Upper lobe of left lung (tissue), 6 donors: ENCODE measurements at regions not wholly inside any gene's neighbourhood (a gene's known extent, or its start where the extent isn't known, plus 50 kb on each side); places are given as distances from the start of the nearest gene placed in this dataset.

Source experiments
- ATAC-seq, 2 donors: fragments of 200-7000 bp; cut with Tn5 transposase; one replicate each; pipeline ENCODE4 v1.9.1; 2022; ENCODE audit warnings: mild to moderate bottlenecking in 2 of 2, moderate library complexity in 2 of 2; ENCODE audit not compliant: low FRiP score in 2 of 2
- DNase-seq, 2 donors: peaks; one replicate each; pipeline ENCODE4 v3.0.0-alpha.2; 2019 to 2020
- H3K27ac ChIP-seq, 4 donors: fragments of 200-600 bp; sonication (generic); one replicate each; pipeline ENCODE4 v1.5.1; 2016 to 2019
- H3K27me3 ChIP-seq, 4 donors: fragments of 200-600 bp; sonication (generic); one replicate each; pipeline ENCODE4 v1.5.1; 2017 to 2019
- H3K36me3 ChIP-seq, 4 donors: fragments of 200-600 bp; sonication (generic); one replicate each; pipeline ENCODE4 v1.5.1; 2016 to 2019
- H3K4me1 ChIP-seq, 4 donors: fragments of 200-600 bp; sonication (generic); one replicate each; pipeline ENCODE4 v1.5.1; 2018 to 2019
- H3K4me3 ChIP-seq, 4 donors: fragments of 200-600 bp; sonication (generic); one replicate each; pipeline ENCODE4 v1.5.1; 2017 to 2019; ENCODE audit warnings: mild to moderate bottlenecking in 2 of 4, moderate library complexity in 1 of 4
- H3K9me3 ChIP-seq, 4 donors: fragments of 200-600 bp; sonication (generic); one replicate each; pipeline ENCODE4 v1.5.1; 2018 to 2019
- EP300 ChIP-seq, 4 donors: sonication (generic); formaldehyde crosslinking; IDR thresholded peaks; one replicate each; pipeline ENCODE4 v1.5.1; 2017; ENCODE audit warnings: antibody characterized with exemption in 4 of 4, control low read depth in 2 of 4
- POLR2A ChIP-seq, 4 donors: fragments of 450-650 bp; IDR thresholded peaks; one replicate each; pipeline ENCODE4 v1.5.1; 2016 to 2017; ENCODE audit warnings: antibody characterized with exemption in 4 of 4, mild to moderate bottlenecking in 2 of 4
- POLR2AphosphoS5 ChIP-seq, 2 donors: sonication (generic); formaldehyde crosslinking; IDR thresholded peaks; one replicate each; pipeline ENCODE4 v1.5.1; 2017; ENCODE audit warnings: antibody characterized with exemption in 2 of 2
- WGBS, 2 donors: methylation state at CpG; one replicate each; pipeline ENCODE4 v1.1.5; 2017 to 2018; 5-methylcytosine and 5-hydroxymethylcytosine counted together
- TF ChIP-seq, protein P1 (sequence below), 6 experiments: fragments of 450-650 bp in 4 of 6; fragments of 200-600 bp in 2 of 6; sonication (generic) in 2 of 6; IDR thresholded peaks; one replicate each; pipeline ENCODE4 v1.5.1; 2016 to 2019; ENCODE audit warnings: antibody characterized with exemption in 6 of 6
- donor health status: DM: no; HTN: no; CAD: no; lungs with moderate emphysema.
- donor health status: DM: no; HTN: yes; CAD: no; lungs with severe emphysema.

DNA sequence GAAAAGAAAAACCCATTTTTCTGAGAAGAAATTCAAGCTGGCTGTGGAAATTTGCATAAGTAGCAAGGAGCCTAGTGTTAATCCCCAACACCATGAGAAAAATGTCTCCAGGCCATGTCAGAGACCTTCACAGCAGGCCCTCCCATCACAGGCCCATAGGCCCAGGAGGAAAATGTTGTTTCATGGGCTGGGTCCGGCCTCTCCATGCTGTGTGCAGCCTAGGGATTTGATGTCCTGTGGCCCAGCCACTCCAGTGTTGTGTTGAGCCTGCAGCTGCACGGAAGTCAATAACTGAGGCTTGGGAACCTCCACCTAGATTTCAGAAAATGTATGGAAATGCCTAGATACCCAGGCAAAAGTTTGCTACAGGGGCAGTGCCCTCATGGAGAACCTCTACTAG lies 432.2 kb downstream of the IPO8 start:
- WGBS, 2 donors: 62 to 88% methylated on average over 2 of the region's 2 CpGs

DNA sequence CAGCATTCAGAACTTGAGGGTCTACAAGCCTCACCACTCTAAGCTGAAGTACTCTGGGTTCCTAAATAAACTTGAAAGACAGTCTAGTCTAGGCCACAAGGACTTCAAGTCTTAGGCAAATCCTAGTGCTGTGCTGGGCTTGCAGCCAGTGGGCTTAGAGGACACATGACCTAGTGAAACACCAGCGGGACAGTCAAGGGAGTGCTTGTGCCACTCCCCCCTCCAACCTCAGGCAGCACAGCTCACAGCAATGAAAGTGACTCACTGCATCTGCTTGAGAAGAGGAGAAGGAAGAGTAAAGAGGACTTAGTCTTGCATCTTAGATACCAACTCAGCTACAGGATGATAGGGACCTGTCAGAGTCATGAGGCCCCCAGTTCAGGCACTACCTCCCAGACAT lies 438.1 kb downstream of the IPO8 start:
- DNase-seq: no peak
- ATAC-seq: no peak
- no peak overlapping the region for H3K4me3 ChIP-seq
- no peaks in the 10 kb centered on the region for H3K4me1 ChIP-seq
- H3K36me3 ChIP-seq: no peaks in the 10 kb centered on the region
- TF ChIP-seq POLR2A (IDR thresholded peaks at IDR 0.05): no peak
- TF ChIP-seq, protein P1, sequence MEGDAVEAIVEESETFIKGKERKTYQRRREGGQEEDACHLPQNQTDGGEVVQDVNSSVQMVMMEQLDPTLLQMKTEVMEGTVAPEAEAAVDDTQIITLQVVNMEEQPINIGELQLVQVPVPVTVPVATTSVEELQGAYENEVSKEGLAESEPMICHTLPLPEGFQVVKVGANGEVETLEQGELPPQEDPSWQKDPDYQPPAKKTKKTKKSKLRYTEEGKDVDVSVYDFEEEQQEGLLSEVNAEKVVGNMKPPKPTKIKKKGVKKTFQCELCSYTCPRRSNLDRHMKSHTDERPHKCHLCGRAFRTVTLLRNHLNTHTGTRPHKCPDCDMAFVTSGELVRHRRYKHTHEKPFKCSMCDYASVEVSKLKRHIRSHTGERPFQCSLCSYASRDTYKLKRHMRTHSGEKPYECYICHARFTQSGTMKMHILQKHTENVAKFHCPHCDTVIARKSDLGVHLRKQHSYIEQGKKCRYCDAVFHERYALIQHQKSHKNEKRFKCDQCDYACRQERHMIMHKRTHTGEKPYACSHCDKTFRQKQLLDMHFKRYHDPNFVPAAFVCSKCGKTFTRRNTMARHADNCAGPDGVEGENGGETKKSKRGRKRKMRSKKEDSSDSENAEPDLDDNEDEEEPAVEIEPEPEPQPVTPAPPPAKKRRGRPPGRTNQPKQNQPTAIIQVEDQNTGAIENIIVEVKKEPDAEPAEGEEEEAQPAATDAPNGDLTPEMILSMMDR (IDR thresholded peaks at IDR 0.05): no peak
- WGBS, 2 donors: 100% methylated on average over 1 of the region's 1 CpG; no CpG with 5 or more reads in 1 of the 2 donors
- H3K27me3 ChIP-seq: no peaks in the 10 kb centered on the region
- H3K9me3 ChIP-seq: no peaks in the 10 kb centered on the region
- no peak overlapping the region for H3K27ac ChIP-seq

More for the DNA sequence above, 432.2 kb downstream of the IPO8 start:
- no peak for ATAC-seq
- Histone ChIP-seq H3K36me3 (no peaks in the 10 kb centered on the region), H3K9me3 (no peaks in the 10 kb centered on the region), H3K4me3 (no peak overlapping the region), H3K4me1 (no peaks in the 10 kb centered on the region), H3K27me3 (no peaks in the 10 kb centered on the region), H3K27ac (no peak overlapping the region)
- TF ChIP-seq POLR2AphosphoS5 (IDR thresholded peaks at IDR 0.05): no peak
- TF ChIP-seq, protein P1 (IDR thresholded peaks at IDR 0.05): no peak
- no peak for DNase-seq

DNA sequence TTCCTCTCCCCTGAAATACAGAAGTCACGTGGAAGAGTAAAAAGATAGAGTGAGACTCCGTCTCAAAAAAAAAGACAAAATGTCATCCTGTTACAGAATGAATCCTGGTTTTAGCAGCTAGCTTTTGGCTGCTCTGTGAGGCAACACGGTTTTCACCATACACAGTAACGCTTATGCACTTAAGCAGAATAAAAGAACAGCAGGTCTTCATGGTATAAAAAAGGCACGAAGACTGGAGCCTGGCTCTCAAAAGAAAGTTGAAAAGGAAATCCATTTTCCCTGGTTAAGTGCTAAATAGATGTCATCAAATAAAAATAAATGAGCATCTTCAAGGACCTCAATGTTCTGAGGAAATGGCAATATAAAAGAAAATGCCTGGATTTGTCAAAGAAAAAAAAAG lies 444.1 kb downstream of the IPO8 start:
- no peaks in the 10 kb centered on the region for H3K9me3 ChIP-seq
- ATAC-seq (no peak), DNase-seq (no peak)
- H3K36me3 ChIP-seq: no peaks in the 10 kb centered on the region
- H3K4me1 ChIP-seq: no peaks in the 10 kb centered on the region
- no peaks in the 10 kb centered on the region for H3K27me3 ChIP-seq
- no peak overlapping the region for H3K4me3 ChIP-seq
- WGBS, 2 donors: 74 to 80% methylated on average over 5 of the region's 5 CpGs
- TF ChIP-seq POLR2AphosphoS5 (IDR thresholded peaks at IDR 0.05): no peak
- TF ChIP-seq, protein P1 (IDR thresholded peaks at IDR 0.05): no peak
- TF ChIP-seq POLR2A (IDR thresholded peaks at IDR 0.05): no peak
- no peak for TF ChIP-seq EP300 (IDR thresholded peaks at IDR 0.05)
- H3K27ac ChIP-seq: no peak overlapping the region

DNA sequence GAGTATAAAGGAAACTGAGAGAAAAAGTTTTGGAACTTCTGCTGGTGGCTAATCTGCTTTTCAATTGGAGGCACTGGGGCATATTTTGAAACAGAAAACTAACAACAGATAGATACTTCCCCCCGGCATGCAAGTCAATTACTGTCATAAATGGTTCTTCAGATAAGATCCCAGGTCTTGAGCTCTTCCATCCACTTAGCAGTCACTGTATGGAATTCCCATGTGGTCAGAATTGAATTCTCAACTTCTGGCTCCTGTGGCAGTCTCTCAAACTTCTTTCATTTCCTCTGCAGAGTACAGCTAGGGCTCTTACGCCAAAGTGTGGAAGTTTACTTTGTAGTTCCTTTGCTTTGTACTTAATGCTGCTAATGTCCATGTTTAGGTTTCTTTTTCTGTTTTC lies 452.2 kb downstream of the IPO8 start:
- ATAC-seq: no peak
- DNase-seq: no peak
- no peaks in the 10 kb centered on the region for H3K4me1 ChIP-seq
- no peaks in the 10 kb centered on the region for H3K36me3 ChIP-seq
- no peak overlapping the region for H3K4me3 ChIP-seq
- no peak overlapping the region for H3K27ac ChIP-seq
- no peak for TF ChIP-seq POLR2A (IDR thresholded peaks at IDR 0.05)
- TF ChIP-seq, protein P1 (IDR thresholded peaks at IDR 0.05): no peak
- TF ChIP-seq EP300 (IDR thresholded peaks at IDR 0.05): no peak
- TF ChIP-seq POLR2AphosphoS5 (IDR thresholded peaks at IDR 0.05): no peak
- 66 to 71% methylated on average over 2 of the region's 2 CpGs for WGBS, 2 donors
- H3K27me3 ChIP-seq: no peaks in the 10 kb centered on the region
- H3K9me3 ChIP-seq: no peaks in the 10 kb centered on the region

DNA sequence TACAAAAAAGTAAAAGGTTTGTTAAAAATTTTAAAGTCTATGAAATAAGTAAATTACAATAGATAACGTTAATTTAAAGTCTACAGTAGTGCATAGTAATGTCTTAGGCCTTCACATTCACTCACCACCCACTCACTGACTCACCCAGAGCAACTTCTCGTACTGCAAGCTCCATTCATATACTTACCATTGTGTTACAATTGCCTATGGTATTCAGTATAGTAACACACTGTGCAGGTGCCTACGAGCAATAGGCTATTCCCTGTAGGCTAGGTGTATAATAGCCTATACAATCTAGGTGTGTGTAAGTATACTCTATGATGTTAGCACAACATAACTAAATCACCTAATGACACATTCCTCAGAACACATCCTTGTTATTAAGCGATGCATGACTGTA lies 435.3 kb upstream of the TMTC1 start:
- Histone ChIP-seq H3K4me1 (no peaks in the 10 kb centered on the region), H3K36me3 (no peaks in the 10 kb centered on the region), H3K4me3 (no peak overlapping the region), H3K27ac (no peak overlapping the region), H3K9me3 (no peaks in the 10 kb centered on the region), H3K27me3 (no peaks in the 10 kb centered on the region)
- DNase-seq: no peak
- ATAC-seq: no peak
- TF ChIP-seq POLR2AphosphoS5 (IDR thresholded peaks at IDR 0.05) (no peak), EP300 (IDR thresholded peaks at IDR 0.05) (no peak), POLR2A (IDR thresholded peaks at IDR 0.05) (no peak)
- TF ChIP-seq, protein P1 (IDR thresholded peaks at IDR 0.05): no peak
- WGBS, 2 donors: 77 to 78% methylated on average over 4 of the region's 4 CpGs
